Fibroblast of upper back skin (primary cell): ENCODE measurements at regions not wholly inside any gene's neighbourhood (a gene's known extent, or its start where the extent isn't known, plus 50 kb on each side); places are given as distances from the start of the nearest gene placed in this dataset.
"Not testable (repeated sequence)": the region's sequence is repeated elsewhere in the genome, so short reads cannot be mapped to it uniquely, and the experiment has no call there.

ENCODE experiments used
- DNase-seq: peaks from one replicate; pipeline ENCODE4 v3.0.0-alpha.2; 2013

GRCh38 chr16:22627043-22627442 lies 116.4 kb downstream of the NPIPB5 start:
- no peak for DNase-seq

GRCh38 chr16:22628994-22629393 lies 118.3 kb downstream of the NPIPB5 start:
- no peak for DNase-seq

- DNase-seq: no peak
Measured at GRCh38 chr16:22630242-22630641, 119.6 kb downstream of the NPIPB5 start.

GRCh38 chr16:22631264-22631663 lies 120.6 kb downstream of the NPIPB5 start:
- no peak for DNase-seq

GRCh38 chr16:22632606-22633005 lies 121.9 kb downstream of the NPIPB5 start:
- DNase-seq: no peak

GRCh38 chr16:22633280-22633679 lies 122.6 kb downstream of the NPIPB5 start:
- DNase-seq: no peak

- DNase-seq: no peak
Measured at GRCh38 chr16:22633799-22634198, 123.1 kb downstream of the NPIPB5 start.

- DNase-seq: no peak
Measured at GRCh38 chr16:22634954-22635353, 124.3 kb downstream of the NPIPB5 start.

- DNase-seq: peak; percentile 38
Measured at GRCh38 chr16:22635357-22635761, 124.7 kb downstream of the NPIPB5 start.

- no peak for DNase-seq
Measured at GRCh38 chr16:22635801-22636200, 125.1 kb downstream of the NPIPB5 start.

GRCh38 chr16:22638393-22639206 lies 127.9 kb downstream of the NPIPB5 start:
- peak; percentile 36 for DNase-seq

- peak; percentile 38 for DNase-seq
Measured at GRCh38 chr16:22641131-22641628, 130.5 kb downstream of the NPIPB5 start.

- no peak for DNase-seq
Measured at GRCh38 chr16:22642416-22643088, 131.9 kb downstream of the NPIPB5 start.

GRCh38 chr16:22643203-22643602 lies 132.5 kb downstream of the NPIPB5 start:
- not testable (repeated sequence) for DNase-seq

GRCh38 chr16:22643886-22644285 lies 133.2 kb downstream of the NPIPB5 start:
- no peak for DNase-seq

- DNase-seq: no peak
Measured at GRCh38 chr16:22645868-22646267, 135.2 kb downstream of the NPIPB5 start.

- no peak for DNase-seq
Measured at GRCh38 chr16:22646948-22647556, 136.4 kb downstream of the NPIPB5 start.

- no peak for DNase-seq
Measured at GRCh38 chr16:22648141-22648540, 137.4 kb downstream of the NPIPB5 start.

- no peak for DNase-seq
Measured at GRCh38 chr16:22648941-22649340, 138.2 kb downstream of the NPIPB5 start.

- not testable (repeated sequence) for DNase-seq
Measured at GRCh38 chr16:22651111-22651817, 140.6 kb downstream of the NPIPB5 start.

- no peak for DNase-seq
Measured at GRCh38 chr16:22652463-22652845, 141.8 kb downstream of the NPIPB5 start.

- DNase-seq: no peak
Measured at GRCh38 chr16:22653876-22654275, 143.2 kb downstream of the NPIPB5 start.

GRCh38 chr16:22656573-22656972 lies 145.9 kb downstream of the NPIPB5 start:
- not testable (repeated sequence) for DNase-seq
